ENCODE measurements at regions not wholly inside any gene's neighbourhood (a gene's known extent, or its start where the extent isn't known, plus 50 kb on each side); places are given as distances from the start of the nearest gene placed in this dataset.

DNA sequence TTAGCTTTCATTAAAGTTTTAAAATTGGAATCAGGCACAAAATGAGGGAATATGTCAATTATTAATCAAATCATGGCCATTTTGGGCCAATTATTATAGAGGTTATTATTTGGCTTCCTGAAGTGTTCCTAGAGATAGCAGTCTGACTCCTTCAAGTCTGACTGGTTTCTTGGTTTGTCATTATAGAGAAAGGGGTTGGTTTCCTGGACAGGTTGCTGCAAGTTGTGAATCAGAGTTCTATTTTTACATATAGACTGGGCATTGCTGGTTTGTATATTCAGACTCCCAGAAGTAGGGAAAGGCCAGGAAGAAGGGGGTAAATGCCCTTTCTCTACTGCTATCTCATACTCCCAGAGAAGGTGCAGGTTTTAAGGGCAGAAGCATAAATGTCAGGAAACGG lies 121.4 kb upstream of the CEP162 start:
- TF ChIP-seq CTCF (IDR thresholded peaks at IDR 0.05; ENCODE audit: low read depth, low read length, poor library complexity, severe bottlenecking) (no peak), EZH2phosphoT487 (IDR thresholded peaks at IDR 0.05; ENCODE audit: borderline replicate concordance, low read length) (no peak)
